AG04450 (cell line): ENCODE measurements at regions not wholly inside any gene's neighbourhood (a gene's known extent, or its start where the extent isn't known, plus 50 kb on each side); places are given as distances from the start of the nearest gene placed in this dataset.
"Not testable (repeated sequence)": the region's sequence is repeated elsewhere in the genome, so short reads cannot be mapped to it uniquely, and the experiment has no call there.

Experiments
- CTCF ChIA-PET: fragments of 300-600, 350-600 bp; formaldehyde crosslinking; extraction: SDS; loops from one replicate; lab custom pipeline; 2022; ENCODE audit warnings: antibody characterized with exemption, inconsistent platforms; lab: Charles Lee
- POLR2A ChIA-PET: fragments of 350-600 bp; formaldehyde crosslinking; extraction: SDS; loops from one replicate; lab custom pipeline; 2021; ENCODE audit warnings: antibody characterized with exemption, inconsistent platforms; lab: Yijun Ruan, JAX
- DNase-seq: peaks from one replicate; pipeline ENCODE4 v3.0.0-alpha.2; 2011; ENCODE audit warnings: low read depth, low spot score
- H3K27ac ChIP-seq: one replicate; pipeline ENCODE4 v1.5.1; 2012; ENCODE audit warnings: low read depth, low read length, control low read depth
- H3K27me3 ChIP-seq: one replicate; pipeline ENCODE4 v1.6.0; 2012; ENCODE audit warnings: low read length; ENCODE audit not compliant: control insufficient read depth, insufficient read depth
- H3K4me3 ChIP-seq: 2 replicates; pipeline ENCODE4 v1.5.1; 2011; ENCODE audit warnings: mild to moderate bottlenecking, low read depth, low read length, control low read depth
- H3K9me3 ChIP-seq: 2 replicates; pipeline ENCODE4 v1.5.1; 2012; ENCODE audit warnings: low read length; ENCODE audit not compliant: control insufficient read depth, insufficient read depth
- TF ChIP-seq, protein P1 (sequence below): IDR thresholded peaks from 2 replicates; pipeline ENCODE4 v1.5.1; 2011; ENCODE audit warnings: low read depth, low read length, control low read depth, inconsistent platforms

DNA sequence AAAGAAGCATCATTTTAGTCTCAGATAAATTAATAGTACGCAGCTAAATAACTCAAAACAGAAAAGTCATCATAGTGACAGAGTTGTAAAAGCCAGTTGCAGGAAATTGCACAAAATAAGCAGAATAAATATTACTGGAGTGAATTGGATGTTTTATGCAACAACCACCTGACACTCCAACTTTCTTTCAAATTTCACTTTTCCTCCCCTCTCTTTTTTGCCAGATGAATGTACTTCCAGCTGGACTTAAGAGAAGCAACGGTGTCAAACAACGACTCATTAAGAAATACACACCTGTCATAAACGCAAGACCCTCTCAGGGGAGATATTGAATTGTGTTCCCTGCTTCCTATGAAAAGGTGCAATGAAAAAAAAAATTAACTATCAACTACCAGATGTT lies 120.2 kb upstream of the HCCS start:
- no peak overlapping the region for H3K27ac ChIP-seq
- no peak overlapping the region for H3K4me3 ChIP-seq
- ChIA-PET CTCF (no interaction called here), POLR2A (no interaction called here)
- no peaks in the 10 kb centered on the region for H3K27me3 ChIP-seq
- no peak for DNase-seq
- TF ChIP-seq, protein P1, sequence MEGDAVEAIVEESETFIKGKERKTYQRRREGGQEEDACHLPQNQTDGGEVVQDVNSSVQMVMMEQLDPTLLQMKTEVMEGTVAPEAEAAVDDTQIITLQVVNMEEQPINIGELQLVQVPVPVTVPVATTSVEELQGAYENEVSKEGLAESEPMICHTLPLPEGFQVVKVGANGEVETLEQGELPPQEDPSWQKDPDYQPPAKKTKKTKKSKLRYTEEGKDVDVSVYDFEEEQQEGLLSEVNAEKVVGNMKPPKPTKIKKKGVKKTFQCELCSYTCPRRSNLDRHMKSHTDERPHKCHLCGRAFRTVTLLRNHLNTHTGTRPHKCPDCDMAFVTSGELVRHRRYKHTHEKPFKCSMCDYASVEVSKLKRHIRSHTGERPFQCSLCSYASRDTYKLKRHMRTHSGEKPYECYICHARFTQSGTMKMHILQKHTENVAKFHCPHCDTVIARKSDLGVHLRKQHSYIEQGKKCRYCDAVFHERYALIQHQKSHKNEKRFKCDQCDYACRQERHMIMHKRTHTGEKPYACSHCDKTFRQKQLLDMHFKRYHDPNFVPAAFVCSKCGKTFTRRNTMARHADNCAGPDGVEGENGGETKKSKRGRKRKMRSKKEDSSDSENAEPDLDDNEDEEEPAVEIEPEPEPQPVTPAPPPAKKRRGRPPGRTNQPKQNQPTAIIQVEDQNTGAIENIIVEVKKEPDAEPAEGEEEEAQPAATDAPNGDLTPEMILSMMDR = no peak
- no peaks in the 10 kb centered on the region for H3K9me3 ChIP-seq

- CTCF ChIA-PET = no interaction called here
- no peaks in the 10 kb centered on the region for H3K27me3 ChIP-seq
- no peak overlapping the region for H3K27ac ChIP-seq
- POLR2A ChIA-PET = no interaction called here
- H3K4me3 ChIP-seq = no peak overlapping the region
- TF ChIP-seq, protein P1 = no peak
- H3K9me3 ChIP-seq = no peaks in the 10 kb centered on the region
- no peak for DNase-seq
Observed at GRCh38 chrX:10992110-10992509, 119.0 kb upstream of the HCCS start.

DNA sequence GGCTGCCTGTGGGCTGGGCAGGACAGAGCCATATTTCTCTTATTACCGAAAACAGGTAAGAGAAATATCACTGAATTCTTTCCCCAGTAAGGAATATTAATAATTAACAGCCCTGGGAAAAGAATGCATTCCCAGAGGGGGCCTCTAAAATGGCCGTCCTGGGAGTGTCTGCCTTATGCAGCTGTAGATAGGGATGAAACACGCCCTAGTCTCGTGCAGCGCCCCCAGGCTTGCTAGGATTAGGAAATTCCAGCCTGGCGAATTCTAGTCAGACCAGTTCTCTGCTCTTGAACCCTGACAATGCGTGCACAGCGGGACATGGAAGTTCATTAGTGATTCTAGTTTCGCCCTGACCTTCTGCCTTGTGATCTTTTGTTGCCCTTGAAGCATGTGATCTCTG lies 104.1 kb upstream of the HCCS start:
- DNase-seq, H3K9me3 ChIP-seq, POLR2A ChIA-PET, H3K27me3 ChIP-seq, H3K27ac ChIP-seq, CTCF ChIA-PET, H3K4me3 ChIP-seq: not testable (repeated sequence)

- TF ChIP-seq, protein P1 = no peak
- no peaks in the 10 kb centered on the region for H3K9me3 ChIP-seq
- no peak overlapping the region for H3K4me3 ChIP-seq
- no peaks in the 10 kb centered on the region for H3K27me3 ChIP-seq
- no peak for DNase-seq
- CTCF ChIA-PET = no interaction called here
- POLR2A ChIA-PET = interaction anchor here (0.7 kb wide), 1 partner anchor 74 kb away, joined by 3 read pairs; no protein-coding TSS in a partner anchor
- H3K27ac ChIP-seq = no peak overlapping the region
Observed at GRCh38 chrX:11010476-11010875, 100.7 kb upstream of the HCCS start.

DNA sequence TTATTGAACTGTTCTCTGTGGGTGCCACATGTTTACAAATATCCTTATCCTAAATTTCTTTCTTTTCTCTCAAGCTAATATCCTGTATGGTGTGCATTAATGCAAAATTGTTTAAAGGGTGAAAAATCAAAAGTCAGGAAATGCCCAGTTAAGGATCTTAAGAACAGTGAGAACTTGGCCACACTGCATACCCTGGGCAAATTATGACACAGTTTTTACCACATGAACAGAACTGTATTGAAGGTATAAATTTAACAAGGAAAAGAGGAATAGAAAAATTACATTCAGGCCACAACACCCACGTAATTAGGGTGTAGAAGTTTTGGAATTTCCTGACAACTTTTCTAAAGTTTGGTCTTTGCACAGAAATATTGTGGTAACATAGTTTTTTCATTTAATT lies 94.4 kb upstream of the HCCS start:
- POLR2A ChIA-PET = no interaction called here

DNA sequence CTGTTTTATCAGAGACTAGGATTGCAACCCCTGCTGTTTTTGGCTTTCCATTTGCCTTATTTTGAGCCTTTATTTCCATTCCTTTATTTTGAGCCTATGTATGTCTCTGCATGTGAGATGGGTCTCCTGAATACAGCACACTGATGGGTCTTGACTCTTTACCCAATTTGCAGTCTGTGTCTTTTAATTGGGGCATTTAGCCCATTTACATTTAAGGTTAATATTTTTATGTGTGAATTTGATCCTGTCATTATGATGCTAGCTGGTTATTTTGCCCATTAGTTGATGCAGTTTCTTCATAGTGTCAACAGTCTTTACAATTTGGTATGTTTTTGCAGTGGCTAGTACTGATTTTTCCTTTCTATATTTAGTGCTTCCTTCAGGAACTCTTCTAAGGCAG lies 88.5 kb upstream of the HCCS start:
- DNase-seq, H3K4me3 ChIP-seq: not testable (repeated sequence)

More for the DNA sequence above, 94.4 kb upstream of the HCCS start:
- Histone ChIP-seq H3K4me3 (no peak overlapping the region), H3K9me3 (no peaks in the 10 kb centered on the region), H3K27me3 (no peaks in the 10 kb centered on the region), H3K27ac (no peak overlapping the region)
- CTCF ChIA-PET = no interaction called here
- TF ChIP-seq, protein P1 = no peak
- no peak for DNase-seq

More for the DNA sequence above, 88.5 kb upstream of the HCCS start:
- POLR2A ChIA-PET, H3K27me3 ChIP-seq, CTCF ChIA-PET, H3K27ac ChIP-seq, H3K9me3 ChIP-seq: not testable (repeated sequence)
